OCI-LY7 (cell line): ENCODE measurements at regions not wholly inside any gene's neighbourhood (a gene's known extent, or its start where the extent isn't known, plus 50 kb on each side); places are given as distances from the start of the nearest gene placed in this dataset.

ENCODE experiments used
- EZH2phosphoT487 ChIP-seq: fragments of 200-600 bp; sonication (generic); IDR thresholded peaks from 2 replicates; pipeline ENCODE4 v1.6.1; 2018; ENCODE audit warnings: low read depth, borderline replicate concordance, mild to moderate bottlenecking, mixed run types, antibody characterized with exemption, low read length, moderate library complexity, mixed read lengths
- TF ChIP-seq, protein P1 (sequence below): fragments of 200-600 bp; sonication (generic); conservative IDR thresholded peaks from 2 replicates; pipeline ENCODE4 v1.5.1; 2014; ENCODE audit warnings: mild to moderate bottlenecking, antibody characterized with exemption, low read length, moderate library complexity, mixed read lengths

DNA sequence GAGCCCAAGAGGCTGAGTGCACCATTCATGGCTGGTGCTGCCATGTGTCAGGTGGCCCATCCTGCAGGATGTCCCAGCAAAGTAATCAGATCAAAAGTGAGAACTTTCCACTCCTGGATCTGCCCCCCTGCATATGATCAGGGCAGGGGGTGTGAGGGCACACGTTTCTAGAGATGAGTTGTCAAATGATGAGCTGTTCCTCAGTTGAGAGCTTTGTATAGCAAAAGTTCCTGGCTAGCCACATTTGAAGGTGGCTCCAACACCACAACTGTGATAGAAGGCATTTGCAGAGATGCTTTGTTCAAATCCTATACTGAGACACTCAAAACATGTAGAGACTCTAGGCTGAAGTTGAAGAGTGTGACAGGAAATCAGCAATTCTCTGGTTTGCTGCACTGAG, 501.8 kb downstream of the BCOR start:
- TF ChIP-seq EZH2phosphoT487, result no peak
- TF ChIP-seq, protein P1, sequence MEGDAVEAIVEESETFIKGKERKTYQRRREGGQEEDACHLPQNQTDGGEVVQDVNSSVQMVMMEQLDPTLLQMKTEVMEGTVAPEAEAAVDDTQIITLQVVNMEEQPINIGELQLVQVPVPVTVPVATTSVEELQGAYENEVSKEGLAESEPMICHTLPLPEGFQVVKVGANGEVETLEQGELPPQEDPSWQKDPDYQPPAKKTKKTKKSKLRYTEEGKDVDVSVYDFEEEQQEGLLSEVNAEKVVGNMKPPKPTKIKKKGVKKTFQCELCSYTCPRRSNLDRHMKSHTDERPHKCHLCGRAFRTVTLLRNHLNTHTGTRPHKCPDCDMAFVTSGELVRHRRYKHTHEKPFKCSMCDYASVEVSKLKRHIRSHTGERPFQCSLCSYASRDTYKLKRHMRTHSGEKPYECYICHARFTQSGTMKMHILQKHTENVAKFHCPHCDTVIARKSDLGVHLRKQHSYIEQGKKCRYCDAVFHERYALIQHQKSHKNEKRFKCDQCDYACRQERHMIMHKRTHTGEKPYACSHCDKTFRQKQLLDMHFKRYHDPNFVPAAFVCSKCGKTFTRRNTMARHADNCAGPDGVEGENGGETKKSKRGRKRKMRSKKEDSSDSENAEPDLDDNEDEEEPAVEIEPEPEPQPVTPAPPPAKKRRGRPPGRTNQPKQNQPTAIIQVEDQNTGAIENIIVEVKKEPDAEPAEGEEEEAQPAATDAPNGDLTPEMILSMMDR, result no peak
